HG03571 (cell line): ENCODE measurements at regions not wholly inside any gene's neighbourhood (a gene's known extent, or its start where the extent isn't known, plus 50 kb on each side); places are given as distances from the start of the nearest gene placed in this dataset.

Source experiments
- ATAC-seq: cut with Tn5 transposase; IDR thresholded peaks from one replicate; pipeline ENCODE4 v1.9.1; 2021; ENCODE audit not compliant: unreplicated experiment

DNA sequence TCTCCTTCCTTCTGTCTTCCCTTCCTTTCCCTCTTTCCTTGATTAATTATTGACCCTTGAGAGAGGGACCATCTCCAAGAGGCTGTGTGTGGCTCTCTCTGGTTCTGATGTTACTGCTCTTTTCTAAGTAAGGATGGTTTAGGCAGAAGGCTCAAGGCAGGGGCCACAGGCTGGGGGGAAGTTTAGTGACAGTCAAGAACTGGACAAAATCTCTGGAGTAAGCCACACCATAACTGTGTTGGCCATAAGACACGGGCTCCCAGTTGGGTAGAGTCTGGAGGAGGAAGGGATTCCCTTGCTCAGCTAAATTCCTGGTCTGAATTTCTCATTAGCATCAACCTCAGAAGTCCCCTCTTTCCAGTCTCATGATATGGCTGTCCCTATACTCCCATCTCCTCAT, 74.7 kb downstream of the BUD13 start:
- ATAC-seq, result no peak

DNA sequence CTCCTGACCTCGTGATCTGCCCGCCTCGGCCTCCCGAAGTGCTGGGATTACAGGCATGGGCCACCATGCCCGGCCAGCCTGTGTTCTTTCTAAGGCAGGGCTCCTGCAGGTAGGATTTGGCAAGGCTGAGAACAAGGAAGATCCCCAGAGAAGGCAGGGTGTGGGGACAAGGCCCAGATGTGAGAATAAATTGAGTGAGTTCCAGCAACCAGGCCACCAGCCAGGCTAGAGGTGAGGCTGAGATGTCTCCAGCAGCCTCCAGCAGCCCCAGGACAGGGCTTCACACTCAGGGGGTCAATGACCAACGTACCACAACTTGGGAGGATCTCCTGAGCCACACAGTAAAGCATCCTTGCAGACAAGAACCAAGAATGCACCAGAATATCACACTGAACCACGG, 75.1 kb downstream of the BUD13 start:
- no peak for ATAC-seq

DNA sequence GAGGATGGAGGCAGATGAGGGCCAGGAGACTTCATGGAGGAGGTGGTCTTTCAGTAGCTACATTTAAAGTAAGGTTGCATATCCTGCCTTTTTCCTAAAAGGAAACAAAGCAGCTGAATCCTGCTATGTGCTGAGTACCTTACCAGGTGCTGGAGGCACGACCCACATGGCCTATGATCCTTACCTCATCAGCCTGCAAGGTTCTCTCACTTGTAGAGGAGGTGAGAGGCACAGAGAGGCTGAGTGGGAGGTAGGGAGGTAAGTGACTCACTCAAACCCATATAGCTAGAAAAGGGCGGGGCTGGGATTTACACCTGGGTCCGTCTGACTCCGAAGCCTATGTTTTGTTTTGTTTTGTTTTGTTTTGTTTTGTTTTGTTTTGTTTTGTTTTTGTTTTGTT, 75.8 kb downstream of the BUD13 start:
- ATAC-seq, result no peak

DNA sequence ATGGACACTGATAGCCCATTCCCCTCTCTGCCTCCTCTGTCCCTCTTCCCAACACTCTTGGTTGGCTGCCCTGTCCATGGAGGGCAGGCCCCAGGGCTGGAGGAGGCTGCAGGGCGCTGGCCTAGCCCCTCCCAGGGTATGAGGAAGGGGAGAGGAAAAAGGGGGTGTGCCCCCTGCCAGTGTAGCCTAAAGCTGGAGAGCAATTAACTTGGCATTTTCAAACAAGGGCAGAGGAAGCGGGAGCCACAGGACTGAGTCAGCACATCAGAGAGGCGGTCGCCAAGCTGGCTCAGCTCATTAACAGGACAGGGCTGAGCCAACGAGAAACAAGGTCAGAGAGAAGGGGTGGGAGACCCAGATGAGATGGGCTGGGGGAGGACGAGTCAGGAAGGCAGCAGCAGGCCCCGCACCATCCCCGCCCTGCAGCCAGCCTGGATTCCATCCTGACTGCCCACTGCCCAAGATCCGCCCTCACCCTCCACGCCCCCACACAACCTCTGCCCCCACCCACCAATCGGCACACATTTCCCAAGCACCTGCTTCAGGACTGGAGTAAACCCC, 76.3 kb downstream of the BUD13 start:
- no peak for ATAC-seq

DNA sequence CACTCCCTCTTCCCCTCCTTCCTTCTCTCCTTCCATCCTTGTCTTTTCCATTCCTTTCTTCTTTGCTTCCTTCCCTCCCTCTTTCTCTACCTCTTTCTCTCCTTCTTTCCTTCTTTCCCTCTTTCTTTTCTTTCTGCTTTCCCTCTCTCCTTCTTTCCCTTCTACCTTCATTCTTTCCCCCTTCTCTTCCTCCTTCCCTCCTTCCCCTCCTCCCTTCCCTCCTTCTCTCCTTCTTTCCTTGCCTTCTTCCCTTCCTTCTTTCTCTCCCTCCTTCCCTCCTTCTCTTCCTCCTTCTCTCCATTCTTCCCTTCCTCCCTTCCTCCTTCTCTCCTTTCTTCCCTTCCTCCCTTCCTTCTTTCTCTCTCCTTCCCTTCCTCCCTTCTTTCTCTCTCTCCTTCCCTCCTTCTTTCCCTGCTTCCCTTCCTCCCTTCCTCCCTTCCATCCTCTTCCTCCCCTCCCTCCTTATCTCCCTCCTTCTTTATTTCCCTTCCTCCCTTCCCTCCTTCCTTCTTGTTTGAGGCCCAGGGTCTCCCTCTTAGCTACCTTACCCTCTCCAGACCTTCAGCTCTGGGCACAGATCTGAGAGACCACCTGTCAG, 77.0 kb downstream of the BUD13 start:
- ATAC-seq, result no peak

DNA sequence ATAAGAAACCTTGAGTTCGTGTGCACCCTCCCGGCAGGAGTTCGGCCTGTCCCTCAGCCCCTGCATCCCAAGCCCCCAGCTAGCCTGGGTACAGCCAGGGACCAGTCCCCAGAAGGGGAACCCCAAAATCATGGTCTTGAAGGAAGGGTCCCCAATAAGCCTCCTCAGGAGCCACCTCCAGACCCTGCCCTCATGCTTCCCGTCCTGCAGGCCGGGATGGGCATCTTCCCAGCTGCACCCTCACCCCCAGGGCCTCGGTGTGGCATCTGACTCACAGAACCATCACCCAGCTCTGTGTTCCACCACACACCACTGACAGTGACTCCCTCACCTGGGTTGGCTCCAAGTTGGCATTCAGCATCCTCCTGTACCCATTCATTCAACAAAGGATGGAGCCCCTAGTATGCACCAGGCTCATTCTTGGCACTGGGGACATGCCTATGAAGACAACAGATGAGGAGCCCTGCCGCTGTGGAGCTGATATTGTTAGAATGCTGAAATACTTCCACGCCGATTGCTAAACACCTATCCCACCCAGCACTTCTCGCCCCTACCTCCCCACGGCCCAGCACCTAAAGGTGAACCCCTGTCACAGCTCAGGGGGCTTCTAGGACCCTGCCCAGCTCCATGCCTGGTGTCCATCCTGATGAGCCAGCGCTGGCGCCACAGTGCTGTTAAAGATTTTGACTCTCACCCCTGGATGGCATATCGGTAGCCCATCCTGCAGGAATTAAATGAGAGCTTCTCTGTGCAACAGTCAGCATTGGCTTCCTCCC, 77.8 kb downstream of the BUD13 start:
- ATAC-seq, result no peak

DNA sequence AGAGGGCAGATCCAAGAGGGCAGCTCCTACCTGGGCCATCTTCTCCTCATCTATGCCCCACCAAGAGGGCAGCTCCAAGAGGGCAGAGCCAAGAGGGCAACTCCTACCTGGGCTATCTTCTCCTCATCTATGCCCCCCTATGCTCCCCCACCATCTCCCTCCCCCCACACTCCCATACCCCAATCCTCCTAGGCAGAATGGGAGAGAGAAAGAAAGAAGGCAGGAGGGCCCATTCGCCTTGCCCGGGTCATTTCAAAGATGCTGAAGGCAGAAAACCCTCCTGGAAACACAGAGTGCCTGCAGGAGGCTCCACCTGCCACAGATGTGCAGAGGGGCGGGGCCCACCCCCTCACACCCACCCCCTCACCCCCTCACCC, 78.5 kb downstream of the BUD13 start:
- ATAC-seq, result no peak

DNA sequence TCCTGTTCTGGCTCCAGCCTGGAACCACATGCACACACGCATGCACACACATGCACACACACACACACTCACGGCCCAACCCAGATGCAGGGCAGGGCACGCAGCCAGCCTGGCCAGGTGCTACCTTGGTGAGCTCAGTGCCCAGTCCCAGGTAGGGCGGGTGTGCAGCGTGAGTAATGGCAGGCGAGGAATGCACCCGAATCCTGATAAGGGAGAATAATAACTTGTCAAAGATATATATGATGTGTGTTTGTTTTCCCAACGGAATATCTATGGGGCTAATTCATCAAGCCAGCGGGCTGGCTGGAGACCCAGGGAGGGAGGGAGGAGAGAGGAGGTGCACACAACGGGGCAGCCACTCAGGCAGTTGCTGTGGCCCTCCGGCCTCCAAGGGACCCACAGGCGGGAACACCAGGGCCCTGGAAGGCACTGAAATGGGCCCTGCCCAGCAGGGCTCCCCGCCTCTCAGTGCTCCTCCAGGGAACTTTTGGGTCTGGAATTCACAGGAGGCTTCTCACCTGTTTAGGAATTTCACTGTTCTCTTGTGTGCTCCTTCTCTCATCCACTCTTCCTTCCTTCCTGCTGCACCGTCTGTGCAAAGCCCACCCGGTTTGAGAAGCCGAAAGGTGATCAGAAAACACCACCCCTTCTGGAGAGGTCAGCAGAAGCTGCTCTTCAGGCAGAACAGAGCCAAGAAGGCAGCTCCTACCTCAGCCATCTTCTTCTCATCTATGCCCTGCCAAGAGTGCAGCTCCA, 79.0 kb downstream of the BUD13 start:
- no peak for ATAC-seq

DNA sequence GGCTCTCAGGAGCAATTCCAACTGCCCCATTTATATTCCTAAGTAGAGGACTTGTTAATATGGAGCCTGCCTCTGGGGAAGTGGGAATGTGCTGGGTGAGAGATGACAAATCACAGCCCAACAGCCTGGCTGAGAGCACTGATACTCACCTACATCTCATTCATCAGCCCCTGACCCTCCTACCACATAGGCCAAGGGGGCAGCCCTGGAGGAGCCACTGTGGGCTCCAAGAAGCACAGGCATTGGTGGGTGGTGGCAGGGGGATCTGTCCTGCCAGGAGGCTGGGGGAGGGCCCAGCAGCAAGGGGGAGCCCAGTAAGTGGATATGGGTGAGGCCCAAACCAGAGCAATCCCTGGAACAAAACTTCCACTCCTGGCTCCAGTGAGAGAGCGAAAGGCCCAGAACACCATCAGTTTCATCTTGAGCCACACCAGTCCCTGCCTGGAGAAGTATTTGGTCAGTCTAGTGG, 79.7 kb downstream of the BUD13 start:
- no peak for ATAC-seq

DNA sequence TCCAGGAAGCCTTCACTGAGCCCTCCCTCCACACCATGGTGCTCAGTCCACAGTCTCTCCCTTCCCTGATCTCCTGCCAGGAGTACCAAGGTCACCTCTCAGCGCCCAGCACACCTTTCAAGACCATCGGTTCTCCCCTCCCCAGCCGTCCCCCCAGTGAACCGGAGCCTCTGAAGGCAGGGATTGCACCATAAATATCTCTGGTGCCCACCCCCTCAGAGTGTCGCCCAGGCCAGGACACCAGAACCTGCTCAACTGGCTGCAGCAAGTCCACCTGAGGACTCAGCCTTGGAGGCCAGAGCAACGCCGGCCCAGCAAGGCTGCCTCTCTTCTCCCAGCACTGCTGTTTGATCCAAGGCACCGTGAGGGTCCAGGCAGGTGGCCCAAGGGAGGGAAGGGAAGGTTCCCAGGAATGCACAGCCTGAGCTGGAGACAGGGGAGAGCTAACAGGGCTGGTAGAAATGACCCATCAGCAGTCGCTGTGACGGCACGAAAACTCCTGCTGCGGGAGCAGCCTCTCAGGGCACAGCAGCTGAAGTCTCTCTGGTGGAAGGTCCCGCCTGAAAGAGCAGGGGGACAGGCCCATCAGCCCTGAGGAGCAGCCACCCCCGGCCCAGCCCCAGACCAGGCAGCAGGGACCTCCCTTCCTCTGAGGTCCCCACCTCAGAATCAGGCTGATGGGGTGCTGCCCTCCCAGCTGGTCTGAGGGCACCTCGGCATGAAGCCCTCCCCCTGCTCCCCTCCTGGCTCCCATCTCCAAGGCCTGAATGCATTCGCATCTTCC, 80.3 kb downstream of the BUD13 start:
- ATAC-seq, result no peak

DNA sequence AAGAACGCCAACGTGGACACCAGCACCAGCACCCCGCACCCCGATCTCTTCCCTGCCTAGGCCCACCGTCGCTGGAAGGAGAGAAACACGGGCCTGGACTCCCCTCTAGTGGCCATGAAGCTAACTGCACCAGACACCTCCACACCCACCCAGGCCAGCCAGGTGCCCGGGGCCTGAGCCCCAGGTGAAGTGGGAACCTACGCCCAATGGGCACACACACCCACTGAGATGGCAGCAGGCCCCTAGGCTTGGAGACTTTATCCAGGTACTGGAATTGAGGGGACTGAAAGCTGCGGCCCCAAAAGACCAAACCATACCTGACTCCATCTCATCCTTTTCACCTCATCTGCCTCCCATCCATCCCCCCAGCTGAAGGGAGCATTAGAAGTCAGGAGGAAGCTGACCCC, 81.0 kb downstream of the BUD13 start:
- ATAC-seq, result no peak

DNA sequence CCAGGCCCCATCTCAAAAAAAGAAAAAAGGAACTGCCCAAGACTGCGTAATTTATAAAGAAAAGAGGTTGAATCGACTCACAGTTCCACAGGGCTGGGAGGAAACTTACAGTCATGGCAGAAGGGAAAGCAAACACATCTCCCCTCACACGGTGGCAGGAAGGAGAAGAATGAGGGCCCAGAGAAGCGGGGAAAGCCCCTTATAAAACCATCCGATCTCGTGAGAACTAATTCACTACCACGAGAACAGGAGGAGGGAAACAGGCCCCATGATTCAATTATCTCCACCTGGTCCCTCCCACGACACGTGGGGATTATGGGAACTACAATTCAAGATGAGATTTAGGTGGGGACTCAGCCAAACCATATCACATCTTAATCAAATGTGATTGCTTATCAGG, 82.2 kb downstream of the BUD13 start:
- no peak for ATAC-seq

DNA sequence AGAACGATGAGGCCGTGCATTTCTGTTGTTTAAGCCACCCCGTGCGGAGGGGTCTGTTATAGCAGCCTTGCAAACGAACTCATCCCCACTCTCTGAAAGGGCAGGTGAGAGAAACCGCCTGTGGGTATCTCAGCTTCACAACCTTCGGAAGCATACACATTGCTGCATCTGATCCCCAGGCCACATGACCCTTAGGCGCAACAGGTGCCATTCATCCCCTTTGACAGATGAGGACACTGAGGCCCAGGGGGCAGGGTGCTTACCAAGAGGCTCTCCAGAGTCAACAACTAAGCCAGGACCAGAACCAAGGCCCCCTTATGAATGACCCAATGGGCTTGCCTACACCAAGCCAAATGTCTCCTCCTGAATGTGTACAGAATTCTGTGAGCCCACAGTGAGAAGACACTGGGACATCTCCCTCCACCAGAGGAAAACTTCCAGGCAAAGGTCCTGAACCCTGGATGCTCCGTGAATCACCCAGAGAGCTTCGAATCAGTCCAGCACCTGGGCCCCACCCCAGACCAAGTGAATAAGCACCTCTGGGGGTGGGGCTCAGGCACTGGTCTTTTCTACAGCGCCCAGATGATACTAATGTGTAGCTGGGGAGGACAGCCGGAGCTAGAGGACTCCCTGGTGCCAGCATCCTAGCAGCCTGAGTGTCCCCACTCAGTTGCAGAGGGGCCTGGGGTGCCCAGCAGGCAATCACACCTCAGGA, 83.2 kb downstream of the BUD13 start:
- ATAC-seq, result no peak

DNA sequence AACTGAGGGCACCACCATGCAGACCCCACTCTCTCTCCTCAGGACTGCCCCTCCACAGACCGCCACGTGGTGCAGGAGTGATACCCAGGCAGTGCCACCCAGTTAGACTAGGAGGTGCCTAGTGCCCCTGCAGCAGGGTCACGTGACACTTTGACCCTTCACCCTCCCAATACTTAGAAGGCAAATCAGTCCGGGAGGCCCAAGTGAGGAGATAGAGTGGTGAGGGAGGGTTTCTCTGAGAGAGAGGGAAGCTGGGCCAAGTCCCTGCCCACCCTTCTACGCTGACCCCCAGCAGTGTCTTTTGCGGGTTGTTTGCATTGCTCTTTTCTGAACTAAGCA, 84.6 kb downstream of the BUD13 start:
- ATAC-seq, result no peak

DNA sequence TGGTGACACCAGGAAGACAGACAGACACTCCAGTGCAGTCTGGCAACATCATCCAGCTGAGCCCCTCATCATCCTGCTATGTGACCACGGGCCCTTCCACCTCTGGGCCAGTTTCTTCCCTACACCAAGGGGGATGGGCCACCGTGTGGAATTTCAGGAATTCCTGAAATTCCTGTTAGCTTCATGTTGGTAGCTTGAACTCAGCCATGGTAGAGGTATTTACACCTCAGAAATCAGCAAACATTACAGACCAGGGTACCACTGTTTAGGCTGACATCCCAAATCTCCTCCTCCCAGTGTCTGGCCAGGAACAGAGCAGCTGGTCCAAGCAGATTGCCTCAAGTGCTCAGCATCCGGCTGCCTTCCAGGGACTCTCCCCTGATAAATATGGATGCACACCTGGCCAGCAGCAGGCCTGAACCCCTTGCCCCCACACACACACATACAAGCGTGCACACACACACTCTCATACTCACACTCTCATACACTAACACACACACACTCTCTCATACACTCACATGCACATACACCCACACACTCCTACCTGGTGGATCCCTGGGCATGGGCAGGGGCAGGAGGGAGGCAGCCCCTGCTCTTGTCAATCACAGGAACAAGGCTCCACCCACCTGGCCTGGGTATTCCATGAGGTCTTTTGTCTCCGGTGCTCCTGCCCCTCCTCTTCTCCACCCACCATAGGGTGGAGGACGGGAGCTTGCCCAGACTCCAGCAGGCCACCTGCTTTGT, 85.2 kb downstream of the BUD13 start:
- ATAC-seq, result no peak

DNA sequence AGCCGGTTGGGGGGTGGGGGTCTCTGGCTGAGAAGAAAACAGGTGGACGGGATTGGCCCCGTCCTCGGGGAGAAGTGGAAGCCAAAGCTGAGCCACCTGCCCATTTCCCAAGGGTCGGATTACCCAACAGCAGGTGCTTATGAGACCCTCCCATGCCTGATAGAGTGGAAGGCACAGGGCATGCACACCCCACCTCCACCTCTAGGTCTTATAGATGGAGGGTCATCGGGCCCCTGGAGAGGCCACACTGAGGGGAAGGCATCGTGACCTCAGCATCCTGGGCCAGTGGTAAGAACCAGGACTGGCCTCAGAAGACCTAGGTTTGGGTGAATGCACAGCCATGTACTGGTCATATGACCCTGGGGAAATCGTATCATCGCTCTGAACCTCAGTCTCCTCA, 85.9 kb downstream of the BUD13 start:
- no peak for ATAC-seq

DNA sequence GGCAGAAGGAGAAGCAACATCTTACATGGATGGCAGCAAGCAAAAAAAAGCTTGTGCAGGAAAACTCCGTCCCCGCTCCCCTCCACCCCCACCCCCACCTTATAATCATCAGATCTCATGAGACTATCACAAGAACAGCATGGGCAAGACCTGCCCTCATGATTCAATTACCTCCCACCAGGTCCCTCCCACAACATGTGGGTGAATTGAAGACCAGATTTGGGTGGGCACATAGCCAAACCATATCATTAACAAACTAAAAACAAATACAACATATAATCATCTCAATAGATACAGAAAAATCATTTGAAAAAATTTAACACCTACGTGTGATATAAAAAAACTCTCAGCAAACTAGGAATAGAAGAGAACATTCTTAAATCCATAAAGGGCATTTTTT, 88.8 kb downstream of the BUD13 start:
- no peak for ATAC-seq

DNA sequence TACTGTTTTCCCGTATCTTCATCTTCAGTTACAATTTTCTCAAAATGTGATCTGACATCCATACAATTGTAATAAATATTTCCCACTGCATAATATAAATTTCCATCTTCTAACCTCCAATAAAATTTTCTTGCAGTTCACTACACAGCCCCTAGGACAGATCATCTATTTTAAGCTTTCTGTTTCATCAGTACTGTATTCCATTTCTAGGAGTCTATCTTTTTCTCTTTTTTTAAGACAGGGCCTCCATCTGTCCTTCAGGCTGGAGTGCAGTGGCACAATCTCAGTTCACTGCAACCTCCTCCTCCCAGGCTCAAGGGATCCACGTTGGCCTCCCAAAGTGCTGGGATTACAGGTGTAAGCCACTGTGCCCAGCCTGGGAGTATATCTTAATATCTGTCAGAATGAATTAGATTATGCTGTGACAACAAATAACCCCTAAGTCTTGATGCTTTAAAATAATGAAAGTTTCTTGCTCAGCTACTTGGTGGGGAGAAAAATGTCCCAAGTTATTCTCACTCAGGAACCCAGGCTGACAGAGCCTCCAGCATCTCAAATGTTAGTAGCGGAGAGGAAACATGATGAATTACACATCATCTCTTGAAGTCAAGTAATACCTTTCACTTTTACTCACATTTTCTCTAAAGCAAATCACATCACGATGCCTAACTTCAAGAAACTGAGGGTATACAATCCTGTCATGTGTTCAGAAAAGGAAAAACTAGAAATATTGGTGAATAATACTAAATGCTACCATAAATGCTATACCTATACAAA, 92.2 kb downstream of the BUD13 start:
- no peak for ATAC-seq

DNA sequence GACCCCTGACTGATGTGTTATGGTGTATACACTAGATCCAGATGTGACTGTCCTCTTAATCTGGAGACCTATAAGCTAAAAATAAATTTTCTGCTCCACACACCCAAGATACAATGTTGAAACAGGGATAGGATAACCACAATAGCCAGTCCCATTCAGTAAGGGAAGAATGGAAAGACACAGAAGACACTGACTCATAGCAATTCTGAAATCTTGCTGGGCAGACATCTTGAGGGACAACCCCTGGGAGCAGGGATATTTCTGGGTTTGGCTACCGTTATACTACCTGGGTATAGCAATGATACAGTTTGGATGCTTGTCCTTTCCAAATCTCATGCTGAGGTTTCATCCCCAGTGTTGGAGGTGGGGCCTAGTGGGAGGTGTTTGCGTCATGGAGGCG, 93.9 kb downstream of the BUD13 start:
- no peak for ATAC-seq
